CD4-positive, alpha-beta T cell treated with Interferon gamma for 1 hour (primary cell): ENCODE measurements at regions not wholly inside any gene's neighbourhood (a gene's known extent, or its start where the extent isn't known, plus 50 kb on each side); places are given as distances from the start of the nearest gene placed in this dataset.
"Not testable (repeated sequence)": the region's sequence is repeated elsewhere in the genome, so short reads cannot be mapped to it uniquely, and the experiment has no call there.

Experiments used
- DNase-seq: peaks from one replicate; pipeline ENCODE4 v3.0.0-alpha.2; 2020

GRCh38 chr13:81318231-81319019, 977.5 kb upstream of the SPRY2 start:
- no peak for DNase-seq

- DNase-seq = no peak
These were observed 973.5 kb upstream of the SPRY2 start for GRCh38 chr13:81314461-81314860.

GRCh38 chr13:81305928-81306327, 965.0 kb upstream of the SPRY2 start:
- no peak for DNase-seq

- DNase-seq = no peak
These were observed 963.3 kb upstream of the SPRY2 start for GRCh38 chr13:81304121-81304659.

- no peak for DNase-seq
These were observed 961.8 kb upstream of the SPRY2 start for GRCh38 chr13:81302677-81303076.

- no peak for DNase-seq
These were observed 961.2 kb upstream of the SPRY2 start for GRCh38 chr13:81302125-81302524.

- no peak for DNase-seq
These were observed 954.3 kb upstream of the SPRY2 start for GRCh38 chr13:81295177-81295576.

- no peak for DNase-seq
These were observed 952.8 kb upstream of the SPRY2 start for GRCh38 chr13:81293594-81294164.

GRCh38 chr13:81283561-81283960, 942.6 kb upstream of the SPRY2 start:
- DNase-seq = no peak

- no peak for DNase-seq
These were observed 942.1 kb upstream of the SPRY2 start for GRCh38 chr13:81283062-81283461.

- no peak for DNase-seq
These were observed 934.8 kb upstream of the SPRY2 start for GRCh38 chr13:81275666-81276258.

GRCh38 chr13:81247711-81248110, 906.8 kb upstream of the SPRY2 start:
- no peak for DNase-seq

GRCh38 chr13:81246556-81246955, 905.6 kb upstream of the SPRY2 start:
- no peak for DNase-seq

- no peak for DNase-seq
These were observed 903.1 kb upstream of the SPRY2 start for GRCh38 chr13:81244011-81244410.

GRCh38 chr13:81230386-81230785, 889.5 kb upstream of the SPRY2 start:
- DNase-seq = no peak

GRCh38 chr13:81226830-81227229, 885.9 kb upstream of the SPRY2 start:
- not testable (repeated sequence) for DNase-seq

GRCh38 chr13:81224209-81224833, 883.4 kb upstream of the SPRY2 start:
- DNase-seq = no peak

GRCh38 chr13:81223778-81224177, 882.9 kb upstream of the SPRY2 start:
- no peak for DNase-seq

GRCh38 chr13:81211713-81212112, 870.8 kb upstream of the SPRY2 start:
- no peak for DNase-seq

- DNase-seq = no peak
These were observed 866.7 kb upstream of the SPRY2 start for GRCh38 chr13:81207636-81208035.

- no peak for DNase-seq
These were observed 866.3 kb upstream of the SPRY2 start for GRCh38 chr13:81207231-81207630.

- no peak for DNase-seq
These were observed 862.9 kb upstream of the SPRY2 start for GRCh38 chr13:81203783-81204182.

- no peak for DNase-seq
These were observed 859.0 kb upstream of the SPRY2 start for GRCh38 chr13:81199956-81200355.

- DNase-seq = no peak
These were observed 857.0 kb upstream of the SPRY2 start for GRCh38 chr13:81197966-81198365.
